ENCODE measurements at regions not wholly inside any gene's neighbourhood (a gene's known extent, or its start where the extent isn't known, plus 50 kb on each side); places are given as distances from the start of the nearest gene placed in this dataset.

- DNase-seq: no peak
- no peaks in the 10 kb centered on the region for H3K27me3 ChIP-seq
- peaks cover 0 to 39% of the 10 kb centered on the region in 2 donors for H3K4me1 ChIP-seq
- TF ChIP-seq CTCF (IDR thresholded peaks at IDR 0.05): no peak
- H3K9me3 ChIP-seq: peaks cover 0 to 7% of the 10 kb centered on the region in 2 donors
- H3K36me3 ChIP-seq: no peaks in the 10 kb centered on the region
- intact Hi-C loops (cut with DNase I): no loop called here
- H3K27ac ChIP-seq: peak overlapping the region in 1 of 2 donors; percentile 35
- no peak for ATAC-seq
- no peak overlapping the region for H3K4me3 ChIP-seq
Measured at GRCh38 chr9:91150998-91151717, 210.6 kb downstream of the AUH start.

GRCh38 chr9:91151718-91152095 is 210.0 kb downstream of the AUH start:
- intact Hi-C loops (cut with DNase I): no loop called here
- no peak overlapping the region for H3K4me3 ChIP-seq
- H3K4me1 ChIP-seq: peaks cover 0 to 34% of the 10 kb centered on the region in 2 donors
- TF ChIP-seq CTCF (IDR thresholded peaks at IDR 0.05): no peak
- ATAC-seq: no peak
- H3K36me3 ChIP-seq: no peaks in the 10 kb centered on the region
- no peaks in the 10 kb centered on the region for H3K27me3 ChIP-seq
- DNase-seq: no peak
- H3K27ac ChIP-seq: no peak overlapping the region
- H3K9me3 ChIP-seq: peaks cover 0 to 7% of the 10 kb centered on the region in 2 donors

GRCh38 chr9:91154686-91155085 is 207.0 kb downstream of the AUH start:
- no peak for ATAC-seq
- TF ChIP-seq CTCF (IDR thresholded peaks at IDR 0.05): no peak
- DNase-seq: no peak
- Histone ChIP-seq H3K36me3 (no peaks in the 10 kb centered on the region), H3K9me3 (peaks cover 0 to 4% of the 10 kb centered on the region in 2 donors), H3K4me3 (no peak overlapping the region), H3K27me3 (no peaks in the 10 kb centered on the region), H3K4me1 (peaks cover 0 to 19% of the 10 kb centered on the region in 2 donors), H3K27ac (no peak overlapping the region)
- intact Hi-C loops (cut with DNase I): no loop called here

- Histone ChIP-seq H3K27ac (no peak overlapping the region), H3K4me3 (no peak overlapping the region), H3K4me1 (peaks cover 0 to 20% of the 10 kb centered on the region in 2 donors), H3K9me3 (peaks cover 0 to 4% of the 10 kb centered on the region in 2 donors), H3K36me3 (no peaks in the 10 kb centered on the region), H3K27me3 (no peaks in the 10 kb centered on the region)
- DNase-seq: no peak
- intact Hi-C loops (cut with DNase I): no loop called here
- no peak for TF ChIP-seq CTCF (IDR thresholded peaks at IDR 0.05)
- ATAC-seq: no peak
Measured at GRCh38 chr9:91155181-91155580, 206.5 kb downstream of the AUH start.

GRCh38 chr9:91155746-91156376 is 205.9 kb downstream of the AUH start:
- Histone ChIP-seq H3K36me3 (no peaks in the 10 kb centered on the region), H3K27me3 (no peaks in the 10 kb centered on the region), H3K9me3 (peaks cover 0 to 4% of the 10 kb centered on the region in 2 donors), H3K4me3 (no peak overlapping the region), H3K27ac (no peak overlapping the region), H3K4me1 (peaks cover 0 to 13% of the 10 kb centered on the region in 2 donors)
- intact Hi-C loops (cut with DNase I): no loop called here
- no peak for ATAC-seq
- DNase-seq: no peak
- no peak for TF ChIP-seq CTCF (IDR thresholded peaks at IDR 0.05)
